MM.1S (cell line): ENCODE measurements at regions not wholly inside any gene's neighbourhood (a gene's known extent, or its start where the extent isn't known, plus 50 kb on each side); places are given as distances from the start of the nearest gene placed in this dataset.

Experiments used
- CTCF ChIP-seq: fragments of 300-600 bp; sonication (generic); IDR thresholded peaks from 2 replicates; pipeline ENCODE4 v1.5.1; 2016; ENCODE audit warnings: antibody characterized with exemption, low read length, mixed read lengths
- EZH2 ChIP-seq: fragments of 300-600 bp; sonication (generic); optimal IDR thresholded peaks from 2 replicates; pipeline ENCODE3; 2017; ENCODE audit warnings: low read depth, mild to moderate bottlenecking, antibody characterized with exemption, low read length, mixed read lengths
- EZH2phosphoT487 ChIP-seq: fragments of 300-600 bp; sonication (generic); IDR thresholded peaks from 2 replicates; pipeline ENCODE4 v1.6.1; 2018; ENCODE audit warnings: antibody characterized with exemption, low read length

- no peak for TF ChIP-seq EZH2phosphoT487
- no peak for TF ChIP-seq CTCF
- TF ChIP-seq EZH2: no peak
Observed at GRCh38 chr4:34422472-34423175, 1821.7 kb downstream of the ARAP2 start.
